ENCODE measurements at regions not wholly inside any gene's neighbourhood (a gene's known extent, or its start where the extent isn't known, plus 50 kb on each side); places are given as distances from the start of the nearest gene placed in this dataset.

DNA sequence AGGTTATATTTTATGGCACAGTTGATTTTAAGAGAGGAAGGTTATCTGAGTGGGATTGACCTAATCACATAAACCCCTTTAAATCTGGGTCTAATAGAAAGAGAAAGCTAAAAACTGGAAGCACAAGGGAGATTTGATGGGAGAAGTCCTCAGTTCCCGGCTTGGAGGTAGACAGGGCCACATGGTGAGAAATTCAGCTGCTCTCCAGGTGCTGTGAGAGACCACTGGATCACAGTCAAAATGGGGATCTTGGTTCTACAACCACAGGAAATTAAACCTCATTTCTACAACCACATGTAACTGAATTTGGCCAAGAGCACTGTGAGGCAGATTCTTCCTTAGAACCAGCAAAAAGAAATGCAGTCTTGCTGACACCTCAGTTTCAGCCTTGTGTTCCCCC is 2352.7 kb downstream of the MAT2B start:
- intact Hi-C loops (cut with micrococcal nuclease; ENCODE audit: unreplicated experiment): no loop called here
- TF ChIP-seq BORCS8-MEF2B (CRISPR knock-in tag; IDR thresholded peaks at IDR 0.05) (no peak), PHF21A (CRISPR knock-in tag; IDR thresholded peaks at IDR 0.05) (no peak), RFX5 (IDR thresholded peaks at IDR 0.05; ENCODE audit: low read depth, low read length) (no peak), ZFP1 (CRISPR knock-in tag; IDR thresholded peaks at IDR 0.05) (no peak), ZBTB7A (CRISPR knock-in tag; IDR thresholded peaks at IDR 0.05) (no peak), HES4 (CRISPR knock-in tag; IDR thresholded peaks at IDR 0.05; ENCODE audit: borderline replicate concordance) (no peak), ZIK1 (CRISPR knock-in tag; IDR thresholded peaks at IDR 0.05; ENCODE audit: borderline replicate concordance, low read depth) (no peak), NRL (CRISPR knock-in tag; IDR thresholded peaks at IDR 0.05; ENCODE audit: borderline replicate concordance) (no peak), RBAK (CRISPR knock-in tag; IDR thresholded peaks at IDR 0.05) (no peak), ZBTB40 (IDR thresholded peaks at IDR 0.05) (no peak), ZBTB40 (CRISPR knock-in tag; IDR thresholded peaks at IDR 0.05) (no peak), ZBTB1 (CRISPR knock-in tag; IDR thresholded peaks at IDR 0.05; ENCODE audit: borderline replicate concordance) (no peak), HBP1 (CRISPR knock-in tag; IDR thresholded peaks at IDR 0.05; ENCODE audit: low read depth) (no peak)

More for the DNA sequence above, 2352.7 kb downstream of the MAT2B start:
- 0% methylated on average over 1 of the region's 1 CpG for WGBS (ENCODE audit: low lambda C conversion rate)
- in situ Hi-C loops (cut with HindIII; ENCODE audit: extremely low pct_ligation_motif_present, low pct_unique_long_range_greater_than_20kb): no loop called here
- ChIA-PET POLR2A (no interaction called here), CTCF (ENCODE audit: low intra/inter-chr PET ratio, low total read pairs) (no interaction called here)
- Histone ChIP-seq H3K27me3 (ENCODE audit: control insufficient read depth in 1 of 2, insufficient read depth in 2 of 2, low read length in 2 of 2) (no peaks in the 10 kb centered on the region), H3K27ac (ENCODE audit: extremely low read length, insufficient read depth, low read length) (no peak overlapping the region), H2AFZ (ENCODE audit: low read length) (no peak overlapping the region), H4K20me1 (ENCODE audit: insufficient read depth, low read length) (no peaks in the 10 kb centered on the region), H3K9ac (ENCODE audit: insufficient read depth, low read depth, low read length) (no peak overlapping the region), H3K36me3 (replicated peaks in 1 of 2; ENCODE audit: control insufficient read depth in 1 of 2, insufficient read depth in 2 of 2, low read length in 2 of 2) (no peaks in the 10 kb centered on the region), H3K9me3 (ENCODE audit: low read length) (peaks cover 84% of the 10 kb centered on the region), H3K4me2 (ENCODE audit: low read depth, low read length) (no peak overlapping the region), H3K79me2 (ENCODE audit: insufficient read depth, low read length) (no peaks in the 10 kb centered on the region), H3K4me1 (ENCODE audit: insufficient read depth, low read length) (no peaks in the 10 kb centered on the region), H3K4me3 (replicated peaks in 1 of 3; ENCODE audit: insufficient read depth in 1 of 3, low read depth in 2 of 3, low read length in 3 of 3) (no peak overlapping the region)
- DNase-seq (ENCODE audit: low spot score) (no peak), ATAC-seq (no peak), FAIRE-seq (no peak)
- no TSS peak for BruUV-seq (replicated peaks)
